ENCODE measurements at regions not wholly inside any gene's neighbourhood (a gene's known extent, or its start where the extent isn't known, plus 50 kb on each side); places are given as distances from the start of the nearest gene placed in this dataset.

DNA sequence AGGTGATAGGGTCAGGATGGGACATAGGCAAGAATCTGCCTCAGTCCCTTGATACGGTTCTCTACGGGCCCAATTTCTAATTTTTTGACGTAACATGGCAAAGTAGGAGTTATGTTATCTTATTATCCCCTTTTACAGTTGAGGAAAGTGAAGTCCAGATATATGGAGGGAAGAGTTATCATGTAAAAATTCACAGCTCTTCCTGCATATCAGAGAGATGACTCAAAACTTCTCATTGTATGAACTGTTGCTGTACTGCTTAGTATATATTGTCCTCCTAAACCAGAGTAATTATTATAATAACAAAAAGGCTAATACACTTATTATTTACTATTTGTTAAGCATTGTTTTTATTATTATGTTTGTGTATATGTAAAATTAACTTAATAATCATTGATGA lies 260.5 kb upstream of the IGFBP7 start:
- WGBS, result 79% methylated on average over 3 of the region's 3 CpGs
- DNase-seq (ENCODE audit: low spot score in 2 of 2), result no peak
- no peaks in the 10 kb centered on the region for H3K9me3 ChIP-seq
- no peak overlapping the region for H3K4me3 ChIP-seq
- no peaks in the 10 kb centered on the region for H3K4me1 ChIP-seq
- H3K36me3 ChIP-seq, result no peaks in the 10 kb centered on the region
- H3K27me3 ChIP-seq, result no peaks in the 10 kb centered on the region
- TF ChIP-seq POLR2AphosphoS5 (IDR thresholded peaks at IDR 0.05) (no peak), EP300 (IDR thresholded peaks at IDR 0.05) (no peak), POLR2A (IDR thresholded peaks at IDR 0.05) (no peak)
- TF ChIP-seq, protein P1, sequence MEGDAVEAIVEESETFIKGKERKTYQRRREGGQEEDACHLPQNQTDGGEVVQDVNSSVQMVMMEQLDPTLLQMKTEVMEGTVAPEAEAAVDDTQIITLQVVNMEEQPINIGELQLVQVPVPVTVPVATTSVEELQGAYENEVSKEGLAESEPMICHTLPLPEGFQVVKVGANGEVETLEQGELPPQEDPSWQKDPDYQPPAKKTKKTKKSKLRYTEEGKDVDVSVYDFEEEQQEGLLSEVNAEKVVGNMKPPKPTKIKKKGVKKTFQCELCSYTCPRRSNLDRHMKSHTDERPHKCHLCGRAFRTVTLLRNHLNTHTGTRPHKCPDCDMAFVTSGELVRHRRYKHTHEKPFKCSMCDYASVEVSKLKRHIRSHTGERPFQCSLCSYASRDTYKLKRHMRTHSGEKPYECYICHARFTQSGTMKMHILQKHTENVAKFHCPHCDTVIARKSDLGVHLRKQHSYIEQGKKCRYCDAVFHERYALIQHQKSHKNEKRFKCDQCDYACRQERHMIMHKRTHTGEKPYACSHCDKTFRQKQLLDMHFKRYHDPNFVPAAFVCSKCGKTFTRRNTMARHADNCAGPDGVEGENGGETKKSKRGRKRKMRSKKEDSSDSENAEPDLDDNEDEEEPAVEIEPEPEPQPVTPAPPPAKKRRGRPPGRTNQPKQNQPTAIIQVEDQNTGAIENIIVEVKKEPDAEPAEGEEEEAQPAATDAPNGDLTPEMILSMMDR (IDR thresholded peaks at IDR 0.05), result no peak
- H3K27ac ChIP-seq, result no peak overlapping the region

DNA sequence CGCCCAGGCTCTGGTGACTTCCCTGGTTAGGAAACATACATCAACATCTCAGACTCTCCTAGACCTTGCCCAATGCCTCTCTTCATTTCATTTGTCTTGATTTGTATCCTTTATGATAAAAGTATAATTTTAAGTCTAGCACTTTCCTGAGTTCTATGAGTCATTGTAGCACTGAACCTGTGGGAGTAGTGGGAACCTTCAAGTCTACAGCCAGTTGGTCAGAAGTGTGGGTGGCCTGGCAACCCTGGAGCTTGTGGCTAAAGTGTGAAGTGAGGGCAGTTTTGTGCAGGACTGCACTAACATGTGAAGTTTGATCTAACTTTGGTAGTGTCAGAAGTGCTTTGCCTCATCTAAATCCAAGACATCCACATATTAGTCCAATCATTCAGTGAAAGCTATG lies 259.3 kb upstream of the IGFBP7 start:
- no peaks in the 10 kb centered on the region for H3K4me1 ChIP-seq
- WGBS, result 81% methylated on average over 1 of the region's 1 CpG
- no peak for DNase-seq (ENCODE audit: low spot score in 2 of 2)
- no peak overlapping the region for H3K27ac ChIP-seq
- TF ChIP-seq POLR2A (IDR thresholded peaks at IDR 0.05), result no peak
- no peak overlapping the region for H3K4me3 ChIP-seq
- H3K27me3 ChIP-seq, result no peaks in the 10 kb centered on the region
- no peaks in the 10 kb centered on the region for H3K36me3 ChIP-seq
- no peaks in the 10 kb centered on the region for H3K9me3 ChIP-seq

DNA sequence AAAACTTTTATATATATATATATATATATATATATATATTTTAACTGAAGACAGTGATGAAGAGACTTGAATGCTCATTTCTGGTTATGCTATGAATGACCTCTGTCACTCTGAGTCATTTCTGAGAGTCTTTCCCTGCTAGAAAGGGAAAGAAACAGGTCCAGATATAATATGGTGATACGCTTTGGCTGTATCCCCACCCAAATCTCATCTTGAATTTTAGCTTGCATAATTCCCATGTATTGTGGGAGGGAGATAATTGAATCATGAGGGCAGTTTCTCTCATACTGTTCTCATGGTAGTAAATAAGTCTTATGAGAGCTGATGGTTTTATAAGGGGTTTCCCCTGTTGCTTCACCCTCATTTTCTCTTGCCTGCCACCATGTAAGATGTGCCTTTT lies 254.1 kb upstream of the IGFBP7 start:
- no peak for DNase-seq (ENCODE audit: low spot score in 2 of 2)
- Histone ChIP-seq H3K27me3 (no peaks in the 10 kb centered on the region), H3K27ac (no peak overlapping the region), H3K4me1 (no peaks in the 10 kb centered on the region), H3K36me3 (no peaks in the 10 kb centered on the region), H3K9me3 (no peaks in the 10 kb centered on the region), H3K4me3 (no peak overlapping the region)
- TF ChIP-seq EP300 (IDR thresholded peaks at IDR 0.05) (no peak), POLR2A (IDR thresholded peaks at IDR 0.05) (no peak), POLR2AphosphoS5 (IDR thresholded peaks at IDR 0.05) (no peak)
- TF ChIP-seq, protein P1 (IDR thresholded peaks at IDR 0.05), result no peak
- 93% methylated on average over 1 of the region's 1 CpG for WGBS

DNA sequence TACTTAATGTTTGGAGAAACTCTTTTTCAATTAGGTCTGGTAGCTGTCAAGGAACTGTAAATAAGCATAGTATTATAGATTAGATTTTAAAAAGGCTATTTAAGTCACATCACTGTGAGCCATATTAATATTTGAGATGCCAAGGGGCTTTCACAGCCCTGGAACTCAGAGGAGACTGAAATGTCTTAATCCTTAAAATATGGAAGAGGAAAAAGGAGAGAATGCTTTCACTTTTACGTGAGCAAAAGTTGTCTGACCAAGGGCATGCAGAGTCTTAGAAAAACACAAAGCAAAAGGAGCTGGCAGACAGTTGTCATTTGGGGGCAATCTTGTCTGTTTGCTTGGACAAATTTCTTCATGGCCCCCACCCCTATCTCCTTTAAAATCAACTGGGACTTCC lies 253.2 kb upstream of the IGFBP7 start:
- no peak for DNase-seq (ENCODE audit: low spot score in 2 of 2)
- Histone ChIP-seq H3K36me3 (no peaks in the 10 kb centered on the region), H3K27ac (no peak overlapping the region), H3K4me1 (no peaks in the 10 kb centered on the region), H3K4me3 (no peak overlapping the region), H3K27me3 (no peaks in the 10 kb centered on the region), H3K9me3 (no peaks in the 10 kb centered on the region)
- TF ChIP-seq EP300 (IDR thresholded peaks at IDR 0.05) (no peak), POLR2AphosphoS5 (IDR thresholded peaks at IDR 0.05) (no peak), POLR2A (IDR thresholded peaks at IDR 0.05) (no peak)
- TF ChIP-seq, protein P1 (IDR thresholded peaks at IDR 0.05), result no peak
- WGBS, result 33% methylated on average over 1 of the region's 1 CpG

DNA sequence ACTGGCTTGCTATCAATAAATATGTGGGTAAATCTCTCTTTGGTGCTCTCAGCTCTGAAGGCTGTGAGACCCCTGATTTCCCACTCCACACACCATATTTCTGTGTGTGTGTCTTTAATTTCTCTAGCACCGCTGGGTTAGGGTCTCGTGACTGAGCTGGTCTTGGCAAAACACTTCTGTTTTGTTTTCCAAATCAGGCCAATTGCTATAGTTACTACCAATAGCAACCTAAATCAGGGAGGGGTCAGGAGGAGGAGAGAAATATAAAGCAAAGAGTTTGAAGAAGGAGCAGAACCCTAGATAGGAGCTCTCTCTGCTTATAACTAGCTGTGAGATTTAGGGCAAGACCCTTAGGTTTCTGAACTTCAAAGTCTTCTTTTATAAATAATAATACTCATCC lies 250.5 kb upstream of the IGFBP7 start:
- Histone ChIP-seq H3K9me3 (no peaks in the 10 kb centered on the region), H3K4me3 (no peak overlapping the region), H3K27ac (no peak overlapping the region), H3K36me3 (no peaks in the 10 kb centered on the region), H3K4me1 (no peaks in the 10 kb centered on the region), H3K27me3 (no peaks in the 10 kb centered on the region)
- WGBS, result 54% methylated on average over 2 of the region's 2 CpGs
- DNase-seq (ENCODE audit: low spot score in 2 of 2), result no peak
- no peak for TF ChIP-seq EP300 (IDR thresholded peaks at IDR 0.05)
- TF ChIP-seq, protein P1 (IDR thresholded peaks at IDR 0.05), result no peak
- TF ChIP-seq POLR2A (IDR thresholded peaks at IDR 0.05), result no peak
- TF ChIP-seq POLR2AphosphoS5 (IDR thresholded peaks at IDR 0.05), result no peak

DNA sequence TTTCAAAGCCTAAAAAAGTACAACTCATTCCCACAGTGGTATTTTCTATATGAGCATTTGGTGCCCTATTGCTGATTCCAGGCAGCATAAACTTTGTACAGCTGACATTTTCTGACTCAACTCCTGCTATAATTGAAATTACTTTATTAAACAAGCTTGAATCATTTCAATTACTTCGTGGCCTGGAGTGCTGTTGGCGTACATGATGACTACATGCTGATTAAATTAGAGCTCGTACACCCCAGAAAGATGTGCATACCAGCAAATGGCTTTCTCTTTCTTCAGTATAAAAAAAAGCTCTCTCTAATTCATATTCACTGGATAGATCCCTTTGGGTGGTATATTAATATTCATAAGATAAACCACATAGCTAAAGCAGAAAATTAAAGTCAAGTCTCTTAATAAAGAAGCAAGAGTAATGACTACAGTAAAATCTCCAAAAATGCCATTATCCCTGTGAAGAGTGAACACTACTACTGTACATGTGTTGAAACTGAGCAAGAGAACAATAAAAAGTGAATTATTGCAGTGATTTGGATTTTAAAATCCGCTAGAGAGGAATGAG lies 245.0 kb upstream of the IGFBP7 start:
- Histone ChIP-seq H3K27me3 (no peaks in the 10 kb centered on the region), H3K4me3 (no peak overlapping the region), H3K4me1 (no peaks in the 10 kb centered on the region), H3K9me3 (no peaks in the 10 kb centered on the region), H3K27ac (no peak overlapping the region), H3K36me3 (no peaks in the 10 kb centered on the region)
- DNase-seq (ENCODE audit: low spot score in 2 of 2), result no peak
- TF ChIP-seq EP300 (IDR thresholded peaks at IDR 0.05), result no peak
- no peak for TF ChIP-seq POLR2A (IDR thresholded peaks at IDR 0.05)
- TF ChIP-seq, protein P1 (IDR thresholded peaks at IDR 0.05), result no peak
- no peak for TF ChIP-seq POLR2AphosphoS5 (IDR thresholded peaks at IDR 0.05)
- WGBS, result 59% methylated on average over 4 of the region's 4 CpGs

Data from suprapubic skin (tissue), 4 donors.